HCT116 (cell line): ENCODE measurements at regions not wholly inside any gene's neighbourhood (a gene's known extent, or its start where the extent isn't known, plus 50 kb on each side); places are given as distances from the start of the nearest gene placed in this dataset.

ENCODE experiments used
- CEBPB ChIP-seq: IDR thresholded peaks from 2 replicates; pipeline ENCODE4 v1.6.1; 2012; ENCODE audit warnings: low read depth
- EZH2 ChIP-seq: fragments of 200-600 bp; sonication (generic); IDR thresholded peaks from 2 replicates; pipeline ENCODE4 v1.6.1; 2017; ENCODE audit warnings: antibody characterized with exemption, mixed run types
- POLR2A ChIP-seq: IDR thresholded peaks from 2 replicates; pipeline ENCODE4 v1.7.0; 2011; ENCODE audit warnings: borderline replicate concordance; ENCODE audit not compliant: insufficient read depth, insufficient read length; ENCODE audit errors: extremely low read depth
- RAD21 ChIP-seq: IDR thresholded peaks from 2 replicates; pipeline ENCODE4 v1.6.1; 2012; ENCODE audit warnings: low read depth, mild to moderate bottlenecking
- SRF ChIP-seq: IDR thresholded peaks from 2 replicates; pipeline ENCODE4 v1.6.1; 2012; ENCODE audit warnings: low read depth
- YY1 ChIP-seq: IDR thresholded peaks from 2 replicates; pipeline ENCODE4 v1.6.1; 2011; ENCODE audit warnings: low read length, low read depth, moderate library complexity, mild to moderate bottlenecking; ENCODE audit not compliant: insufficient replicate concordance; ENCODE audit errors: extremely low read depth
- TF ChIP-seq, protein P1 (sequence below): IDR thresholded peaks from 2 replicates; pipeline ENCODE4 v1.6.1; 2012; ENCODE audit warnings: low read depth
- TF ChIP-seq, protein P2 (sequence below), 3 experiments: fragments of 200-600 bp in 1 of 3; sonication (generic) in 1 of 3; IDR thresholded peaks in 2 of 3; conservative IDR thresholded peaks in 1 of 3; 2 replicates each; pipeline ENCODE4 v1.5.1; 2012 to 2017; ENCODE audit warnings: low read depth in 2 of 3, low read length in 2 of 3, antibody characterized with exemption in 1 of 3, borderline replicate concordance in 1 of 3, control low read depth in 1 of 3, mild to moderate bottlenecking in 1 of 3, mixed read lengths in 1 of 3, mixed run types in 1 of 3, moderate library complexity in 1 of 3; ENCODE audit not compliant: insufficient read depth in 1 of 3

DNA sequence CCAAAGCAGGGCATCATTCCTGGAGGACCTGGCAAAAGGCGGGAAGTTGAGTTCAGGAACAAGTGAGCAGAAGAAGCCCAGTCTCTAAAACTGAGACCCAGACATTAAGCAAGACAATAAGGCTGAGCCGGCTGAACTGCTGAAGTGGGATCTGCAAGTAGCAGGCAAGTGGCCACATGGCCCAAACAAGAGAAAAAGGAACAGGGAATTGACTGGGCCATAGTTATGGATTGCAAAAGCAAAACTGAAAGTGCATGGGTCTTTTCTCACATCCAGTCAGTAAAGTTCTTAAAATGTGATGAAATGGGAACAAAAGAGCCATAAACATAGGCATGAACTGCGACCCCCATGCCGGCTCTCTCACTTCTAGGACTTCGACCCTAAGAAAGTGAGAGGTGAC is 101.2 kb downstream of the SCN11A start:
- no peak for TF ChIP-seq YY1
- TF ChIP-seq, protein P1, sequence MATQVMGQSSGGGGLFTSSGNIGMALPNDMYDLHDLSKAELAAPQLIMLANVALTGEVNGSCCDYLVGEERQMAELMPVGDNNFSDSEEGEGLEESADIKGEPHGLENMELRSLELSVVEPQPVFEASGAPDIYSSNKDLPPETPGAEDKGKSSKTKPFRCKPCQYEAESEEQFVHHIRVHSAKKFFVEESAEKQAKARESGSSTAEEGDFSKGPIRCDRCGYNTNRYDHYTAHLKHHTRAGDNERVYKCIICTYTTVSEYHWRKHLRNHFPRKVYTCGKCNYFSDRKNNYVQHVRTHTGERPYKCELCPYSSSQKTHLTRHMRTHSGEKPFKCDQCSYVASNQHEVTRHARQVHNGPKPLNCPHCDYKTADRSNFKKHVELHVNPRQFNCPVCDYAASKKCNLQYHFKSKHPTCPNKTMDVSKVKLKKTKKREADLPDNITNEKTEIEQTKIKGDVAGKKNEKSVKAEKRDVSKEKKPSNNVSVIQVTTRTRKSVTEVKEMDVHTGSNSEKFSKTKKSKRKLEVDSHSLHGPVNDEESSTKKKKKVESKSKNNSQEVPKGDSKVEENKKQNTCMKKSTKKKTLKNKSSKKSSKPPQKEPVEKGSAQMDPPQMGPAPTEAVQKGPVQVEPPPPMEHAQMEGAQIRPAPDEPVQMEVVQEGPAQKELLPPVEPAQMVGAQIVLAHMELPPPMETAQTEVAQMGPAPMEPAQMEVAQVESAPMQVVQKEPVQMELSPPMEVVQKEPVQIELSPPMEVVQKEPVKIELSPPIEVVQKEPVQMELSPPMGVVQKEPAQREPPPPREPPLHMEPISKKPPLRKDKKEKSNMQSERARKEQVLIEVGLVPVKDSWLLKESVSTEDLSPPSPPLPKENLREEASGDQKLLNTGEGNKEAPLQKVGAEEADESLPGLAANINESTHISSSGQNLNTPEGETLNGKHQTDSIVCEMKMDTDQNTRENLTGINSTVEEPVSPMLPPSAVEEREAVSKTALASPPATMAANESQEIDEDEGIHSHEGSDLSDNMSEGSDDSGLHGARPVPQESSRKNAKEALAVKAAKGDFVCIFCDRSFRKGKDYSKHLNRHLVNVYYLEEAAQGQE, result no peak
- TF ChIP-seq, protein P2, sequence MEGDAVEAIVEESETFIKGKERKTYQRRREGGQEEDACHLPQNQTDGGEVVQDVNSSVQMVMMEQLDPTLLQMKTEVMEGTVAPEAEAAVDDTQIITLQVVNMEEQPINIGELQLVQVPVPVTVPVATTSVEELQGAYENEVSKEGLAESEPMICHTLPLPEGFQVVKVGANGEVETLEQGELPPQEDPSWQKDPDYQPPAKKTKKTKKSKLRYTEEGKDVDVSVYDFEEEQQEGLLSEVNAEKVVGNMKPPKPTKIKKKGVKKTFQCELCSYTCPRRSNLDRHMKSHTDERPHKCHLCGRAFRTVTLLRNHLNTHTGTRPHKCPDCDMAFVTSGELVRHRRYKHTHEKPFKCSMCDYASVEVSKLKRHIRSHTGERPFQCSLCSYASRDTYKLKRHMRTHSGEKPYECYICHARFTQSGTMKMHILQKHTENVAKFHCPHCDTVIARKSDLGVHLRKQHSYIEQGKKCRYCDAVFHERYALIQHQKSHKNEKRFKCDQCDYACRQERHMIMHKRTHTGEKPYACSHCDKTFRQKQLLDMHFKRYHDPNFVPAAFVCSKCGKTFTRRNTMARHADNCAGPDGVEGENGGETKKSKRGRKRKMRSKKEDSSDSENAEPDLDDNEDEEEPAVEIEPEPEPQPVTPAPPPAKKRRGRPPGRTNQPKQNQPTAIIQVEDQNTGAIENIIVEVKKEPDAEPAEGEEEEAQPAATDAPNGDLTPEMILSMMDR (IDR thresholded peaks at IDR 0.05 in 2 of 3, conservative IDR thresholded peaks at IDR 0.05 in 1 of 3; ENCODE audit: borderline replicate concordance in 1 of 3, insufficient read depth in 1 of 3, low read depth in 2 of 3, low read length in 2 of 3), result no peak
- TF ChIP-seq POLR2A, result no peak
- TF ChIP-seq EZH2, result no peak
- TF ChIP-seq CEBPB, result no peak
- TF ChIP-seq RAD21, result no peak
- TF ChIP-seq SRF, result no peak
